ENCODE measurements at regions not wholly inside any gene's neighbourhood (a gene's known extent, or its start where the extent isn't known, plus 50 kb on each side); places are given as distances from the start of the nearest gene placed in this dataset.
"Not testable (repeated sequence)": the region's sequence is repeated elsewhere in the genome, so short reads cannot be mapped to it uniquely, and the experiment has no call there.

DNA sequence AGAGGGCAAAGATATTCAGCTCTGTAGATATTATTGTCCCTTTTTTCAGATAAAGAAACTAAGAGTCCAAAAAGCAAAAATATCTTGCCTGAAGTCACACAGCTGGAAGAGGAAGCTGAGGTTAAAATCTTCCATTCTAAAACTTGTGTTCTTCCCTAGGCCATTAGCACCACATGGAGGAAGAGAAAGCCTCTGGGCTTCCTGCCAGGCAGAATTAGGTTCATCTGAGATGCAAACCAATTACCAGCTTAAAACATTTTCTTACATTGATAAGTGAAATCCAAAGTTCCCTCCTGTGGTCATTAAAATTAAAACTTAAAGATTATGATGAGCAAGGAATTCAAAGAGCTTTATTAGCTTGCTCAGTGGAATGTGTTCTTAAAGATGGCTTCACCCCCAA lies 235.3 kb upstream of the SETMAR start:
- Histone ChIP-seq H3K9me3 (no peaks in the 10 kb centered on the region), H3K4me1 (no peaks in the 10 kb centered on the region), H3K27me3 (no peaks in the 10 kb centered on the region), H3K27ac (no peak overlapping the region), H3K4me3 (no peak overlapping the region), H3K36me3 (no peaks in the 10 kb centered on the region)
- TF ChIP-seq EP300 (IDR thresholded peaks at IDR 0.05), result no peak
- TF ChIP-seq POLR2A (IDR thresholded peaks at IDR 0.05), result no peak
- no peak for TF ChIP-seq POLR2AphosphoS5 (IDR thresholded peaks at IDR 0.05)
- TF ChIP-seq, protein P1, sequence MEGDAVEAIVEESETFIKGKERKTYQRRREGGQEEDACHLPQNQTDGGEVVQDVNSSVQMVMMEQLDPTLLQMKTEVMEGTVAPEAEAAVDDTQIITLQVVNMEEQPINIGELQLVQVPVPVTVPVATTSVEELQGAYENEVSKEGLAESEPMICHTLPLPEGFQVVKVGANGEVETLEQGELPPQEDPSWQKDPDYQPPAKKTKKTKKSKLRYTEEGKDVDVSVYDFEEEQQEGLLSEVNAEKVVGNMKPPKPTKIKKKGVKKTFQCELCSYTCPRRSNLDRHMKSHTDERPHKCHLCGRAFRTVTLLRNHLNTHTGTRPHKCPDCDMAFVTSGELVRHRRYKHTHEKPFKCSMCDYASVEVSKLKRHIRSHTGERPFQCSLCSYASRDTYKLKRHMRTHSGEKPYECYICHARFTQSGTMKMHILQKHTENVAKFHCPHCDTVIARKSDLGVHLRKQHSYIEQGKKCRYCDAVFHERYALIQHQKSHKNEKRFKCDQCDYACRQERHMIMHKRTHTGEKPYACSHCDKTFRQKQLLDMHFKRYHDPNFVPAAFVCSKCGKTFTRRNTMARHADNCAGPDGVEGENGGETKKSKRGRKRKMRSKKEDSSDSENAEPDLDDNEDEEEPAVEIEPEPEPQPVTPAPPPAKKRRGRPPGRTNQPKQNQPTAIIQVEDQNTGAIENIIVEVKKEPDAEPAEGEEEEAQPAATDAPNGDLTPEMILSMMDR (IDR thresholded peaks at IDR 0.05), result no peak
- DNase-seq (no peak), ATAC-seq (ENCODE audit: low FRiP score in 2 of 2) (no peak)

DNA sequence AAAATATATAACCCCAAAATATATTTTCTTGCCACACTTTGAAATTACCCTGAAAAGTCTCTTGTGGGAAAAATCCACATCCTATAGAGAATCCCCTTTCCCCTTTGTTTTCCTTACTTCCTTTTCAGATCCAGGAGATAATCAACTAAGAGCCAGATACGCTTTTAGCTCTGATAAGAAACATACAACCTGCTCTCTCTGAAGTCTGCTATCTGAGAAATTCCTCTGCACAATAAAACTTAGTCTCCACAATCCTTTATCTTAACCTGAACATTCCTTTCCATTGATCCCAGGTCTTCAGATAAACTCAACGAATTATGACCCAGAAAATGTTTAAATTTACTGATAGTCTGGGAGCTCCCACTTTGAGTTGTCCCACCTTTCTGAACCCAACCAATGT lies 233.4 kb upstream of the SETMAR start:
- Histone ChIP-seq H3K4me1 (no peaks in the 10 kb centered on the region), H3K27me3 (no peaks in the 10 kb centered on the region), H3K27ac (no peak overlapping the region), H3K4me3 (no peak overlapping the region), H3K36me3 (no peaks in the 10 kb centered on the region), H3K9me3 (no peaks in the 10 kb centered on the region)
- ATAC-seq (ENCODE audit: low FRiP score in 2 of 2) (no peak), DNase-seq (no peak)
- WGBS, 2 donors, result 70 to 75% methylated on average over 2 of the region's 2 CpGs
- no peak for TF ChIP-seq POLR2A (IDR thresholded peaks at IDR 0.05)
- no peak for TF ChIP-seq EP300 (IDR thresholded peaks at IDR 0.05)
- TF ChIP-seq, protein P1 (IDR thresholded peaks at IDR 0.05), result no peak
- no peak for TF ChIP-seq POLR2AphosphoS5 (IDR thresholded peaks at IDR 0.05)

DNA sequence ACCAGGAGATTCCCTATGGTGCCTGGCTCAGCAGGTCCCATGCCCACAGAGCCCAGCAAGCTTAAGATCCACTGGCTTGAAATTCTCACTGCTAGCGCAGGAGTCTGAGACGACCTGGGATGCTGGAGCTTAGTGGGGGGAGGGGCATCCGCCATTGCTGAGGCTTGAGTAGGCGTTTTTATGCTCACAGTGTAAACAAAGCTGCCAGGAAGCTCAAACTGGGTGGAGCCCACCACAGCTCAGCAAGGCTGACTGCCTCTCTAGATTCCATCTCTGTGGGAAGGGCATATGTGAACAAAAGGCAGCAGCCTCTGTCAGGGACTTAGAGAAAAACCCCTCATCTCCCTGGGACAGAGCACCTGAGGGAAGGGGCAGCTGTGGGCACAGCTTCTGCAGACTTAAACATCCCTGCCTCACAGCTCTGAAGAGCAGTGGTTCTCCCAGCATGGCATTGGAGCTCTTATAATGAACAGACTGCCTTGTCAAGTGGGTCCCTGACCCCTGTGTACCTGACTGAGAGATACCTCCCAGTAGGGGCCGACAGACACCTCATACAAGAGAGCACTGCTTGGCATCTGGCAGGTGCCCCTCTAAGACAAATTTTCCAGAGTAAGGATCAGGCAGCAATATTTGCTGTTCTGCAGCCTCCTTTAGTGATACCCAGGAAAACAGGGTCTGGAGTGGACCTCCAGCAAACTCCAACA lies 231.5 kb upstream of the SETMAR start:
- peaks cover 0 to 4% (median 0%) of the 10 kb centered on the region in 4 donors for H3K9me3 ChIP-seq
- no peaks in the 10 kb centered on the region for H3K4me1 ChIP-seq
- ATAC-seq (ENCODE audit: low FRiP score in 2 of 2) (no peak), DNase-seq (no peak)
- TF ChIP-seq EP300 (IDR thresholded peaks at IDR 0.05) (no peak), POLR2AphosphoS5 (IDR thresholded peaks at IDR 0.05) (no peak), POLR2A (IDR thresholded peaks at IDR 0.05) (no peak)
- TF ChIP-seq, protein P1 (IDR thresholded peaks at IDR 0.05), result no peak
- whole genome bisulfite sequencing, 2 donors, result 39 to 41% methylated on average over 5 of the region's 5 CpGs
- H3K4me3 ChIP-seq, result no peak overlapping the region
- no peaks in the 10 kb centered on the region for H3K36me3 ChIP-seq
- H3K27ac ChIP-seq, result no peak overlapping the region
- no peaks in the 10 kb centered on the region for H3K27me3 ChIP-seq

DNA sequence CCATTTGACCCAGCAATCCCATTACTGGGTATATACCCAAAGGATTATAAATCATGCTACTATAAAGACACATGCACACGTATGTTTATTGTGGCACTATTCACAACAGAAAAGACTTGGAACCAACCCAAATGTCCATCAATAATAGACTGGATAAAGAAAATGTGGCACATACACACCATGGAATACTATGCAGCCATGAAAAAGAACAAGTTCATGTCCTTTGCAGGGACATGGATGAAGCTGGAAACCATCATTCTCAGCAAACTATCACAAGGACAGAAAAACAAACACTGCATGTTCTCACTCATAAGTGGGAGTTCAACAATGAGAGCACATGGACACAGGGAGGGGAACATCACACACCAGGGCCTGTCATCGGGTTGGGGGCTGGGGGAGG lies 225.9 kb upstream of the SETMAR start:
- H3K4me3 ChIP-seq; H3K9me3 ChIP-seq; H3K27ac ChIP-seq; H3K36me3 ChIP-seq; ATAC-seq (ENCODE audit: low FRiP score in 2 of 2); DNase-seq; H3K4me1 ChIP-seq; H3K27me3 ChIP-seq: not testable (repeated sequence)
- 87 to 95% methylated on average over 2 of the region's 2 CpGs for WGBS, 2 donors

DNA sequence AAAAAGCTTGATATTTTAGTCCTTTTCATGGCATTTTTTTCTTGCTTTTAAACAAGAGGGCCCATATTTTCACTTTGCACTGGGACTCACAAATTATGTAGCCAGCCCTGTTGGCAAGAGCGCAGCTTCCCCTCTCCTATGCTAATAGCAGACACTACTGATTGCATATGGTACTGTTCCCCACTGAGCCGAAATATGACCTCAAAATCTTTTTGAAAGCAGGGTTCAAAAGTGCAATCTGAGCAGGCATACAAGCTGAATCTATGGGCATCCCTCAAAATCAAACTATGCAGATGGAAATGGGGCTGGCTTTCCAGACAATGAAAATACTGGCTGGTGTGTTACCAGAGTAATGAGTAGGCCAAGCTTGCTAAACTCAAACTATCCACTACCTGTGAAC lies 225.2 kb upstream of the SETMAR start:
- Histone ChIP-seq H3K36me3 (no peaks in the 10 kb centered on the region), H3K9me3 (peaks cover 0 to 4% (median 0%) of the 10 kb centered on the region in 4 donors), H3K4me3 (no peak overlapping the region), H3K4me1 (no peaks in the 10 kb centered on the region), H3K27ac (no peak overlapping the region), H3K27me3 (no peaks in the 10 kb centered on the region)
- TF ChIP-seq EP300 (IDR thresholded peaks at IDR 0.05), result no peak
- no peak for TF ChIP-seq POLR2A (IDR thresholded peaks at IDR 0.05)
- TF ChIP-seq POLR2AphosphoS5 (IDR thresholded peaks at IDR 0.05), result no peak
- TF ChIP-seq, protein P1 (IDR thresholded peaks at IDR 0.05), result no peak
- 85 to 92% methylated on average over 2 of the region's 2 CpGs for WGBS, 2 donors
- DNase-seq, result no peak
- no peak for ATAC-seq (ENCODE audit: low FRiP score in 2 of 2)
